GM19395 (cell line): ENCODE measurements at regions not wholly inside any gene's neighbourhood (a gene's known extent, or its start where the extent isn't known, plus 50 kb on each side); places are given as distances from the start of the nearest gene placed in this dataset.

Experiments
- ATAC-seq: cut with Tn5 transposase; IDR thresholded peaks from one replicate; pipeline ENCODE4 v1.9.1; 2021; ENCODE audit warnings: mild to moderate bottlenecking, moderate library complexity; ENCODE audit not compliant: unreplicated experiment

DNA sequence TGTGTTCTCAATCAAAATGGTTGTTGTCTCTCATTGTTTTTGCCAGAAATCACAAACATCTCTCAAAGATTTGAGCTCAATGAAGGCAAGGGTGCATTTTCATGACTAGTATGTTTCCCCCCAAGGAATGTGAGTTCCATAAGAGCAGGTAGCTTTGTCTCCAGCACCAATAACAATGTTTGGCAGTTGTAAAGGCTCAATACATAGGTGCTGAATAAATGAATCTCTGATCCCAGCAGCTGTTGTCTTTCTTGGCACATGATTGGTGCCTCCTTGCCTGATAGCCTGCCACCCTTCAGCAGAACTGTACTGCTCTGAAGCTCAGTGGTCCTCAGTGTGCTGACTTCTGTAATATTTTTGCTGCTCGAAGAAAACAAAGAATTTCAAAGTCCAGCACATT is 103.1 kb upstream of the CDH11 start:
- no peak for ATAC-seq

- ATAC-seq: no peak
Observed at GRCh38 chr16:65224471-65224870, 102.6 kb upstream of the CDH11 start.

GRCh38 chr16:65223335-65223734 is 101.5 kb upstream of the CDH11 start:
- ATAC-seq: no peak

DNA sequence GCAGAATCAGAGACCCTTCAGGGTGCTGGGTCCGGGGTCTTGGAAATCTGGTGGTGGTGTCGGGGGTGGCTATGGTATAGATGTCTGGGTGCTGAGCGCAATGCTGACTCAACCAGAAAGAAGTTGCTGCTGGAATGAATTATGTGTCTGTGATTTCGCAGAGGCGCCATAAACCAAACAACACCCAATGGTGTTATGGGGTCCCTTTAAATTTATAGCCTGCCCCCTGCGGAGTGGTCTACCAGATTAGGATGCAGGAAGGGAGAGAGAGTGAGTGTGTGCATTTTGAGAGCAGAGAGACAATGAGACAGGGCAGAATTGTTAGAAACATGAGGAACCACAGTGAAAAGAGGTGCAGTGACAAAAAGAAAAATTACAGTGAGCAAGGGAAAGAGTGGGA is 100.7 kb upstream of the CDH11 start:
- no peak for ATAC-seq

GRCh38 chr16:65222049-65222448 is 100.2 kb upstream of the CDH11 start:
- no peak for ATAC-seq

DNA sequence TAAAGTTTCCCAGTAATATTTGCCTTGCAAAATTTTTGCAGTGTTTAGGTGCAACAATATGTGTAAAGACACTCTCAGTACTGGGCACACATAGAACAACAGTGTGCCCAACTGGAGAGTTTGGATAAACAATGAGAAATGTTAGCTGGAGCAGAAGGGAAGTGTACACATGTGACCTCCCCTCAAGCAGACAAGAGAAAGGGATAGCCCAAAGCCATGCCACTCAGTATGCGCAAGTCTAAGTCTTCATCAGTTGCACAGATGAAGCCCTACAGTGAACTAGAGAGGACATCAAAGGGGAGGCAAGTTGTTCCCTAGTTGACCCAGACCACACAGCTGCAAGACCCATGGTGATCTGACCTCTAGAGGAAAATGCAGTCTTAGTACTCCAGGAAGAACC is 97.9 kb upstream of the CDH11 start:
- ATAC-seq: no peak

- ATAC-seq: no peak
Observed at GRCh38 chr16:65218348-65218747, 96.5 kb upstream of the CDH11 start.

DNA sequence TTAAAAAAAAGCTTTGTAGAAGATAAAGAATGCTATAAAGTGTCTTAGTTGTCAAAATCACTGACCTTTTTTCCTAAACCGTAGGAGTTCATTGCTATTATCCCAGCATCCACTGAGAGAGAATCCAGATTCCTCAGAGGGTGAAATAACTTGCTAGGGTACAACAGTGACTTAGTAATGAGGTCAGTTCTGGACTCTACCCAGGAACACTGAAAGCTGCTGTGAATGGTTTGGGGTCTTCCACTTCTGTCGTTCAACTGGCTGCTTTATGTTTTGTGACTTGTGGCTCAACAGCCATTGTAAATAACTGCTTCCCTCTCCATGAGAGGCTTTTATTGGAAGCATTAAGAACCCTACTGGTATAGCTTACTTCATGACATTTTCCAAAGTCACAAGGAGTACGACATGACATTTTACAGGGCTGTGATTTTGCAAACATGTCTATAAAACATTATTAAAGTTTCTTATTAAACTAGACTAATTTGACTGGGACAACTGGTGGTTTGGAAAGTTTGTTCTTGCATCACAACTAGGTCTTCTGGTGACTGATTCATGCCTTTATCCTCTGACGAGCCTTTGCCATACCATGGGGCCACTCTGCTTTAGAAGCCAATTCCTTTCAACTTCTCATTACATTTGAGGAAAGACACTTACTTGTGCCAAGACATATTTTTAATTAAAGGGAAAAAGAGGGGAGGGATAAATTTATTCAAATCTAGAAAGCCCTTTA is 92.2 kb upstream of the CDH11 start:
- no peak for ATAC-seq

- no peak for ATAC-seq
Observed at GRCh38 chr16:65212791-65213190, 90.9 kb upstream of the CDH11 start.

- no peak for ATAC-seq
Observed at GRCh38 chr16:65212240-65212639, 90.4 kb upstream of the CDH11 start.

DNA sequence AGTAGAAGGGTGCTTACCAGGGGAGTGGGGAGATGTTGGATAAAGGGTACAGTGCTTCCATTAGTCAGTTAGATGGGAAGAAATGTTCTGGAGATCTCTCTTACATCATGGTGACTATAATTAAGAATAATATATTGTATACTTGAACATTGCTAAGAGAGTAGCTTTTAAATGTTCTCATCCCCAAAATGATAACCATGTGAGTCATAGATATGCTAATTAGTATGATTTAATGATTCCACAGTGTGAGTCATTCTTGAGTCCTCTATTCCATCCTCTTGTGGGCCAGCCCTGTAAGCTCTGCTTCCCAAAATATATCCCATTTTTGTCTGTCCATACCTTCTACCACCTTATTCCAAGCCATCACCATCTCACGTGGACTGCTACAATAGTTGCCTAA is 80.6 kb upstream of the CDH11 start:
- ATAC-seq: no peak

DNA sequence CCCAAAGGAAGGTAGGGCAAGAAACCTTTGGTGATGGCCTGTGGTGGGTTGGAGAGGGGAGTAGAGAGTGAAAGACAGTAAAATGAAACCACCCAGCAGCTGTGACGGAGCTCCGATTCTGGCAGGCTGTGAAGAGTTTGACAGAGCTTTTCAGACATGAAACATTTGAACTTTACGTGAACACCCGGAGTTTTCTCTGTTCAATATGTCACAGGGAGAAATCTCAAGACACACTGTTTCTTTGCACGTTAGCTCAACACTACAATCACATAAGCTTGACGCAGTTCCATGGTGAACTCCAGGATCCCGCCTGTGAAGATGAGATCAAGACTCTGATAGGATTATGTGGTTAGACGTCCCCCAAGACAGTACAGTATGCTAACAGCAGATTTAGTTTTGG is 79.6 kb upstream of the CDH11 start:
- ATAC-seq: no peak

- no peak for ATAC-seq
Observed at GRCh38 chr16:65200857-65201256, 79.0 kb upstream of the CDH11 start.

- ATAC-seq: no peak
Observed at GRCh38 chr16:65200156-65200773, 78.4 kb upstream of the CDH11 start.

GRCh38 chr16:65196420-65197075 is 74.7 kb upstream of the CDH11 start:
- ATAC-seq: no peak

GRCh38 chr16:65195998-65196397 is 74.1 kb upstream of the CDH11 start:
- ATAC-seq: no peak

DNA sequence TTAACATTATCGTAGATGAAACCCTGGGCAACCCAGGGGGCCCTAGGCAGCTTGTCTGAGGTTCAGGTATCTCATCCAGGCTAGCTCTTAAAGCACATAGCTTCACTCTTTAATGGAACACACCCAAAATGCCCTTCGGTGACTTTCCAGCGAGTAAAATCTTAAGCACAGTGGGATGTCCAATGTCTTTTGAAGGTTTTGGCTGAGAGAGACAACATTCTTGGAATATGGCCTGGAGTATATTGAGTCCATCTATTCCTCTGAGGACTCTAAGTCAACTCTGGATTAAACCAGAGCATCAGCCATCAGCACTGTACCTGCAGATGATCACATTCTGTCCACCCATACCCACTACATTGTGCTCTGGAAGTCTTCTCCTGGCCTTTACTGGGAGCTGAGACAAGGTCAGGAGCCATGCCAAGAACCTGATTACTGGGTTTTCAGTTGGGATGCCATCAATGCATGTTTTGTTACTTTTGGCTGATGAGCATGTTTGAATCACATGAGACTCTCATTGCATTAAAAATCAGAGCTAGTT is 63.4 kb upstream of the CDH11 start:
- no peak for ATAC-seq

- no peak for ATAC-seq
Observed at GRCh38 chr16:65181071-65181561, 59.3 kb upstream of the CDH11 start.

GRCh38 chr16:65178151-65178550 is 56.3 kb upstream of the CDH11 start:
- no peak for ATAC-seq

DNA sequence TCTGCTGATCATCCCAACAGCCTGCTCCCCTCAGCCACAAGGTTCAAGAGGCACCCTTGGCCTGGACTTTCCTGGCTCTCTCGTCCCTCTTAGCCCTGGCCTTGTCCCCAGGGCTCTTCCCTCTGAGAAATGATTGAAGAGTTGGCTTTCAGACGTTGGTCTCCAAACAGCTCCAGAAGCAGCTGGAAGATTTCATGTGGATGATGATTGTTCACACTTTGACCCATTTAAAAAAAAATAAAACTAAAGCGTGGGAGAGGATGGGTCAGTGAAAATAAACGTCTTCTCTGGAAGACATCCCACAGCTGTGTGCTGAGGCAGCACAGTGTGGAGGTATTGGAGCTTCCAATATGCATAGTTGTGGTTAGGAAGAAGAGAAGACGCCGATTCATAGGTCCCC is 54.7 kb upstream of the CDH11 start:
- ATAC-seq: no peak

DNA sequence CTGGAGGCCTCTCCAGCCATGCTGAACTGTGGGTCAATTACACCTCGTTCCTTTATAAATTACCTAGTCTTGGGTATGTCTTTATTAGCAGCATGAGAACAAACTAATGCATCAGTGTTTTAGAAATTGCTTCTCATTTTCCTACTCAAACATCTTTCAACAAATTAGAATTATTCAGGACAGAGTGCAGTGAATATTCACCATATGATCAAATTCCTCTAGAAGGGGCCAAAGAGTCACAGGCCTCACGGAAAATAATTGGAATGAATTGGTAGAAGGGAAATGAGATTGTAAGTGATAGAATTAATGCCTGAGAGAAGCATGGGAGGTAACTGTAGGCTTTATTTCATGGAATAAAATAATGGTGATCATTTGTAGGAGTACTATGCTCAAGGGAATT is 50.5 kb upstream of the CDH11 start:
- no peak for ATAC-seq
